Progenitor cell of endocrine pancreas (in vitro differentiated cells): ENCODE measurements at regions not wholly inside any gene's neighbourhood (a gene's known extent, or its start where the extent isn't known, plus 50 kb on each side); places are given as distances from the start of the nearest gene placed in this dataset.

ENCODE experiments used
- DNase-seq: peaks from one replicate; pipeline ENCODE4 v3.0.0; 2021; ENCODE audit warnings: low spot score; ENCODE audit not compliant: unreplicated experiment
- H3K27ac Mint-ChIP-seq: 2 replicates; pipeline ENCODE4 v1.8.0; 2021; ENCODE audit warnings: mild to moderate bottlenecking, moderate library complexity, mixed read lengths
- H3K27me3 Mint-ChIP-seq: 2 replicates; pipeline ENCODE4 v1.8.0; 2021; ENCODE audit warnings: mixed read lengths
- H3K36me3 Mint-ChIP-seq: 2 replicates; pipeline ENCODE4 v1.8.0; 2022; ENCODE audit warnings: mixed read lengths; ENCODE audit not compliant: insufficient read depth
- H3K4me1 Mint-ChIP-seq: 2 replicates; pipeline ENCODE4 v1.8.0; 2021; ENCODE audit warnings: low read depth, mixed read lengths
- H3K4me3 Mint-ChIP-seq: 2 replicates; pipeline ENCODE4 v1.8.0; 2021; ENCODE audit warnings: low read depth, mild to moderate bottlenecking, moderate library complexity, mixed read lengths
- H3K9me3 Mint-ChIP-seq: 2 replicates; pipeline ENCODE4 v1.8.0; 2021; ENCODE audit warnings: low read depth, mixed read lengths
- CTCF ChIP-seq: fragments of 200-600 bp; sonication (generic); IDR thresholded peaks from one replicate; pipeline ENCODE4 v1.5.0; 2021; ENCODE audit warnings: antibody characterized with exemption, mild to moderate bottlenecking; ENCODE audit not compliant: unreplicated experiment

DNA sequence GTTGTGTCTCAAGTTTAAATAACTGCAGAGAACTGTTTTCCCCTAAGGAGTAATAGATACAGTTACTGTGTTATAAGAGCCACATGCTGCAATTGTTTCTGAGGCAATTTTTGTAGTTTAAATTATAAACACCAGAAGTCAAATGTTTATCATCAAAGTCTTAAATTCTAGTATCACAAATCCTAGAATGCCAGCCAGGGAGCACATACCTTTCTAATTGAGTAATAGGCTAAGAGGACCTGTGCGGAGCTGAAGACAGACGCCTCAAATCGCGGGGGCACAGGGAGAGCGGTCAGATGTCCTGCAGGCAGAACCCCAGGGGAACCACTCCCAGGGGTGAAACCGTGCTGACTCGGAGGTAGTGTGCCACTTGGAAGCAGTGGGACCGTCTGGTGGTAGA lies 65.2 kb upstream of the TNFRSF19 start:
- H3K4me1 Mint-ChIP-seq = peaks cover 5% of the 10 kb centered on the region
- H3K27ac Mint-ChIP-seq = no peak overlapping the region
- H3K36me3 Mint-ChIP-seq = no peaks in the 10 kb centered on the region
- H3K27me3 Mint-ChIP-seq = no peaks in the 10 kb centered on the region
- H3K4me3 Mint-ChIP-seq = no peak overlapping the region
- no peaks in the 10 kb centered on the region for H3K9me3 Mint-ChIP-seq
- DNase-seq = no peak
- TF ChIP-seq CTCF = no peak

- Mint-ChIP-seq H3K36me3 (no peaks in the 10 kb centered on the region), H3K9me3 (no peaks in the 10 kb centered on the region), H3K4me3 (no peak overlapping the region), H3K27me3 (no peaks in the 10 kb centered on the region), H3K27ac (peak overlapping the region; percentile 57), H3K4me1 (peaks cover 6% of the 10 kb centered on the region)
- no peak for TF ChIP-seq CTCF
- no peak for DNase-seq
Observed at GRCh38 chr13:23506071-23506806, 64.0 kb upstream of the TNFRSF19 start.

DNA sequence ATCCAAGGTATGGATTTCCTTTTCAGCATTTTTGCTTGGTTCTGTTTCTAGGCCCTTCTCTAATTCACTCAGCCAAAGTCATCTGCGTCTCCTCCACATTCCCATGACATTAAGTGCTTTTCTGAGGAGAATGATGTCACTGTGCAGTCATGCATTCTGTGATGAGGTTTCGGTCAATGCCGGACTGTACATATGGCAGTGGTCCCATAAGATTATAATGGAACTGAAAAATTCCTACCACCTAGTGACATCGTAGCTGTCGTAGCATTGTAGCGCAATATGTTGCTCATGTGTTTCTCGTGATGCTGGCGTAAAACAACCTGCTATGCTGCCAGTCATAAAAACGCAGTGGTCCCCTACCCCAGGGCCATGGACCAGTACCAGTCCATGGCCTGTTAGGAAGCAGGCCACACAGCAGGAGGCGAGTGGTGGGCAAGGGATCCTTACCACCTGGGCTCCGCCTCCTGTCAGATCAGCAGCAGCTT lies 63.4 kb upstream of the TNFRSF19 start:
- no peaks in the 10 kb centered on the region for H3K27me3 Mint-ChIP-seq
- no peaks in the 10 kb centered on the region for H3K36me3 Mint-ChIP-seq

DNA sequence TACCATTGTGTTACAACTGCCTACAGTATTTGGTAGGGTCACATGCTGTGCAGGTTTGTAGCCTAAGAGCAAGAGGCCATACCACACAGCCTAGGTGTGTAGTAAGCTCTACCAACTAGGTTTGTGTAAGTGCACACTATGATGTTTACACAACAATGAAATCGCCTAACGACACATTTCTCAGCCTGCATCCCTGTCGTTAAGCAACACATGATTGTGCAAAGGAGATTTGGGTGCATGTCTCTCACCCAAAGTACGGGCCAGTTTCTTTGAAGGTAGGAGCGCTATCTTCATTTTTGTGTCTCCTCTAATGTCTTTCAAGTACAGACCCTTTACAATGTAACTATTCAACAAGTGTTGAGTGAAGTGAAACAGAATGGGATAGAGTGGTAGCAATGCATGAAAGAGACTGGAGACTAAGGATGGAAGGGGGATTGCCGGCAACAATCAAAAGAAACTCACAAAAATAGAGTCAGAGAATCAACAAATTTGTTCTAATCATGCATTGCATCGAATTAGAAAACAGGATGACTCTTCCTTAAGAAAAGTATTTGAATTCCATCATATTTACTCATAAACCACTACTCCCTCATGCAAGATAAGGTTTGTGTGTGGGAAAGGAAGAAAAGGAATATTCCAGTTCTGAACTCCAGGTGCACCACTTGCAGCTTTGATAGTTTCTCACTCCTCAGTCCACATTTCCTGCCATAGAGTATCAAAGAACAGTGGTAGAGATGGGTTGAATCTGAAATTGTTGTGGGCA lies 60.2 kb upstream of the TNFRSF19 start:
- Mint-ChIP-seq H3K4me1 (peaks cover 12% of the 10 kb centered on the region), H3K27ac (no peak overlapping the region), H3K4me3 (no peak overlapping the region), H3K9me3 (no peaks in the 10 kb centered on the region), H3K27me3 (peaks cover 7% of the 10 kb centered on the region), H3K36me3 (no peaks in the 10 kb centered on the region)
- DNase-seq = no peak
- TF ChIP-seq CTCF = no peak

More for the DNA sequence above, 63.4 kb upstream of the TNFRSF19 start:
- no peak for DNase-seq
- no peak for TF ChIP-seq CTCF
- Mint-ChIP-seq H3K4me3 (no peak overlapping the region), H3K9me3 (no peaks in the 10 kb centered on the region), H3K4me1 (peaks cover 7% of the 10 kb centered on the region), H3K27ac (no peak overlapping the region)

- Mint-ChIP-seq H3K27me3 (peaks cover 7% of the 10 kb centered on the region), H3K9me3 (no peaks in the 10 kb centered on the region), H3K4me3 (no peak overlapping the region), H3K27ac (no peak overlapping the region), H3K36me3 (no peaks in the 10 kb centered on the region), H3K4me1 (peaks cover 16% of the 10 kb centered on the region)
- no peak for DNase-seq
- TF ChIP-seq CTCF = no peak
Observed at GRCh38 chr13:23510544-23510916, 59.7 kb upstream of the TNFRSF19 start.
